HepG2 (cell line): ENCODE measurements at regions not wholly inside any gene's neighbourhood (a gene's known extent, or its start where the extent isn't known, plus 50 kb on each side); places are given as distances from the start of the nearest gene placed in this dataset.

Source experiments
- ATAC-seq: fragments of 200-7000 bp; cut with Tn5 transposase; 3 replicates; pipeline ENCODE4 v1.9.1; 2020; ENCODE audit warnings: mild to moderate bottlenecking, moderate library complexity
- BruUV-seq: library from RNA; stranded (reverse); fragments of 400-500 nt; replicated peaks from 2 replicates; lab custom pipeline; 2021; lab: Mats Ljungman, UMichigan
- CTCF ChIA-PET: fragments of 300-600 bp; formaldehyde crosslinking; extraction: SDS; loops from one replicate; lab custom pipeline; 2021; ENCODE audit warnings: low total read pairs, inconsistent platforms, low intra/inter-chr PET ratio; lab: Yijun Ruan, JAX
- POLR2A ChIA-PET: fragments of 350-600 bp; sonication (Branson Sonifier 250); formaldehyde crosslinking; loops from one replicate; lab custom pipeline; 2020; ENCODE audit warnings: antibody characterized with exemption, inconsistent platforms; lab: Yijun Ruan, JAX
- DNase-seq: peaks from one replicate; pipeline ENCODE4 v3.0.0-alpha.2; 2015; ENCODE audit warnings: low spot score
- FAIRE-seq: peaks from 3 replicates; lab custom pipeline; 2011; peaks lifted over from hg19 to GRCh38; lab: Jason Lieb, UNC
- H2AFZ ChIP-seq: one replicate; pipeline ENCODE4 v1.6.1; 2011; ENCODE audit warnings: low read length, inconsistent platforms
- H3K27ac ChIP-seq: fragments of 300-600 bp; 3 replicates; pipeline ENCODE4 v1.8.0; 2011; ENCODE audit warnings: mixed run types, mild to moderate bottlenecking, mixed read lengths, low read length, inconsistent platforms; ENCODE audit not compliant: insufficient read depth; ENCODE audit errors: extremely low read length
- H3K27me3 ChIP-seq, 2 experiments: fragments of 200-600 bp in 1 of 2; 2 replicates in 1 of 2; 3 replicates in 1 of 2; pipeline versions ENCODE4 v1.6.0 to v1.8.0; 2011; ENCODE audit warnings: low read length in 2 of 2, mild to moderate bottlenecking in 2 of 2, moderate library complexity in 2 of 2, inconsistent platforms in 1 of 2; ENCODE audit not compliant: insufficient read depth in 2 of 2, control insufficient read depth in 1 of 2
- H3K36me3 ChIP-seq, 2 experiments: fragments of 200-600 bp in 1 of 2; replicated peaks in 1 of 2; 2 replicates in 1 of 2; 3 replicates in 1 of 2; pipeline versions ENCODE4 v1.5.1 to v1.8.0; 2011; ENCODE audit warnings: low read length in 2 of 2, inconsistent platforms in 1 of 2; ENCODE audit not compliant: insufficient read depth in 2 of 2, control insufficient read depth in 1 of 2
- H3K4me1 ChIP-seq: 2 replicates; pipeline ENCODE4 v1.5.1; 2012; ENCODE audit warnings: low read length, inconsistent platforms; ENCODE audit not compliant: insufficient read depth
- H3K4me2 ChIP-seq: 2 replicates; pipeline ENCODE4 v1.6.0; 2011; ENCODE audit warnings: low read depth, low read length, inconsistent platforms
- H3K4me3 ChIP-seq, 3 experiments: fragments of 200-600 bp in 1 of 3; sonication (generic), shearing (Covaris generic) in 1 of 3; replicated peaks in 1 of 3; 2 replicates each; pipeline ENCODE4 v1.5.1; 2011 to 2016; ENCODE audit warnings: low read length in 3 of 3, inconsistent platforms in 2 of 3, low read depth in 2 of 3, mild to moderate bottlenecking in 2 of 3, control low read depth in 1 of 3, mixed read lengths in 1 of 3; ENCODE audit not compliant: insufficient read depth in 1 of 3
- H3K79me2 ChIP-seq: one replicate; pipeline ENCODE4 v1.6.1; 2011; ENCODE audit warnings: low read length, inconsistent platforms; ENCODE audit not compliant: insufficient read depth
- H3K9ac ChIP-seq: 2 replicates; pipeline ENCODE4 v1.6.0; 2011; ENCODE audit warnings: mild to moderate bottlenecking, low read depth, low read length, inconsistent platforms; ENCODE audit not compliant: insufficient read depth
- H3K9me3 ChIP-seq: 2 replicates; pipeline ENCODE4 v1.5.1; 2012; ENCODE audit warnings: mild to moderate bottlenecking, low read length
- H4K20me1 ChIP-seq: 2 replicates; pipeline ENCODE4 v1.6.0; 2011; ENCODE audit warnings: inconsistent platforms, mild to moderate bottlenecking, low read length, moderate library complexity; ENCODE audit not compliant: insufficient read depth
- HNRNPUL1 ChIP-seq: fragments of 200-400 bp; formaldehyde crosslinking; IDR thresholded peaks from 2 replicates; pipeline ENCODE4 v1.6.1; 2017; ENCODE audit warnings: low read depth, mild to moderate bottlenecking, low read length, moderate library complexity
- POLR2A ChIP-seq, 2 experiments: IDR thresholded peaks; 2 replicates each; pipeline ENCODE4 v1.6.1; 2011; ENCODE audit warnings: low read depth in 2 of 2, low read length in 2 of 2, mild to moderate bottlenecking in 1 of 2, moderate library complexity in 1 of 2; ENCODE audit not compliant: insufficient read depth in 1 of 2
- POLR2G ChIP-seq: fragments of 200-400 bp; formaldehyde crosslinking; IDR thresholded peaks from 2 replicates; pipeline ENCODE4 v1.6.1; 2018; ENCODE audit warnings: mild to moderate bottlenecking, low read depth, low read length, moderate library complexity
- RBFOX2 ChIP-seq: fragments of 200-400 bp; formaldehyde crosslinking; IDR thresholded peaks from 2 replicates; pipeline ENCODE4 v1.6.1; 2017; ENCODE audit warnings: low read depth, mild to moderate bottlenecking, low read length
- SNAI1 ChIP-seq: sonication (generic); formaldehyde crosslinking; IDR thresholded peaks from 2 replicates; pipeline ENCODE4 v1.5.0; 2020; ENCODE audit warnings: mild to moderate bottlenecking, missing genetic modification reagents, borderline replicate concordance
- ZFP90 ChIP-seq: sonication (generic); formaldehyde crosslinking; IDR thresholded peaks from 2 replicates; pipeline ENCODE4 v1.8.0; 2022; ENCODE audit warnings: missing genetic modification reagents, mild to moderate bottlenecking, inconsistent platforms, borderline replicate concordance
- ZNF274 ChIP-seq: sonication (generic); formaldehyde crosslinking; IDR thresholded peaks from 2 replicates; pipeline ENCODE4 v1.5.1; 2020; ENCODE audit warnings: mild to moderate bottlenecking, missing genetic modification reagents
- ZNF547 ChIP-seq: sonication (generic); formaldehyde crosslinking; IDR thresholded peaks from 2 replicates; pipeline ENCODE4 v1.5.1; 2020; ENCODE audit warnings: mild to moderate bottlenecking, missing genetic modification reagents
- ZNF598 ChIP-seq: sonication (generic); formaldehyde crosslinking; IDR thresholded peaks from 2 replicates; pipeline ENCODE4 v1.5.1; 2020; ENCODE audit warnings: mild to moderate bottlenecking, missing genetic modification reagents, borderline replicate concordance
- ZNF644 ChIP-seq: IDR thresholded peaks from 2 replicates; pipeline ENCODE4 v1.6.1; 2016; ENCODE audit warnings: low read depth
- WGBS: methylation state at CpG from one replicate; pipeline ENCODE4 v1.1.6; 2017; ENCODE audit warnings: low lambda C conversion rate; 5-methylcytosine and 5-hydroxymethylcytosine counted together
- in situ Hi-C: cut with HindIII; loops from 2 replicates; pipeline ENCODE4 v1.10.0; 2017; ENCODE audit warnings: low pct_unique_long_range_greater_than_20kb; ENCODE audit not compliant: extremely low pct_ligation_motif_present
- intact Hi-C: fragments of 100-400 bp; cut with micrococcal nuclease; formaldehyde crosslinking; loops from one replicate; pipeline ENCODE4 v1.10.0; 2022; ENCODE audit not compliant: unreplicated experiment
- TF ChIP-seq, protein P1 (sequence below): sonication (generic); formaldehyde crosslinking; IDR thresholded peaks from 2 replicates; pipeline ENCODE4 v1.4.0; 2020; ENCODE audit warnings: missing genetic modification reagents, mild to moderate bottlenecking, borderline replicate concordance

DNA sequence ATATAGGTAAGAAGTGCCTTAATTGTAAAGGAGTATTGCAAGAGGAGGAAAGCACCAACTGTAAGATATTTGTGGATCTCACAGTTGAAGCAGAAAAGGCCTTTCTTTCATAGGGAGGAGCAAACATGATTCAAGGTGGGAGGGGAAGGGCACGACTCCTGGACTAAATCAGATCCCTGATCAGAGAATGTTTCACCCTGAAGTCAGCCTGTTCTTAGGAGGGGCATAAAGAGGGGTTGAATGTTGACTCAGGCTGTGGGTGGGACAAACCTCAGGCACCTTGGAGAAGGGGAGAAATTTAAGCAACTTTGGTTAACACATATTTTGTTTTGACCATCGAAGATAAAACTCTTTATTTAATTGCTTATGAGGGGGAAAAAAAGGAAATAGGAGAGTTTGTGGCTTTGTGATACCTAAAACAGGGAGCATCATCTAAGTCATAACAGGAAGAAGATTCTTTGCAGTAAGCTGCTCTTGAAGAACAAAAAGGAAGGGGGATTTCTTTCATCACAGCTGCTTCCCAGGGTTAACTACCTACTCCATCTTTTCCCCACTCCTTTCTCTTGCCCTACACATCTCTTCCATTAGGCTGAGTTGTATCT, 158.6 kb upstream of the ZNF267 start:
- ATAC-seq (no peak), FAIRE-seq (peak; percentile 12), DNase-seq (no peak)
- intact Hi-C loops, result loop anchor here (5.0 kb wide), 1 partner anchor 157 kb away; the partner anchor contains the start of gene ZNF267
- Histone ChIP-seq H3K9me3 (no peaks in the 10 kb centered on the region), H3K4me2 (peak overlapping the region; percentile 94), H3K36me3 (peaks cover 2 to 9% of the 10 kb centered on the region in 2 experiments; a peak in 3 of 5 replicates), H3K9ac (peak overlapping the region; percentile 93), H3K4me1 (peaks cover 42% of the 10 kb centered on the region), H3K4me3 (peak overlapping the region; percentile 74 to 99 (median 91); a peak in 5 of 6 replicates), H3K27me3 (no peaks in the 10 kb centered on the region; a peak in 1 of 5 replicates)
- 84% methylated on average over 2 of the region's 2 CpGs for WGBS
- in situ Hi-C loops, result loop anchor here (25.0 kb wide), 1 partner anchor 728 kb away; the partner anchor contains the start of gene HSD3B7
- CTCF ChIA-PET, result no interaction called here
- TF ChIP-seq ZNF644 (CRISPR knock-in tag) (no peak), RBFOX2 (peak; percentile 41; the same call in 1 of the 2 replicates), POLR2A (IDR thresholded peaks at IDR 0.05; ENCODE audit: insufficient read depth in 1 of 2, low read depth in 2 of 2, low read length in 2 of 2) (peak in 1 of 2 experiments; percentile 45; a peak in 1 of 4 replicates)
- TF ChIP-seq, all 625 proteins: peak for 2
- no peaks in the 10 kb centered on the region for H4K20me1 ChIP-seq
- POLR2A ChIA-PET, result interaction anchor here (0.9 to 7.8 kb wide), 4 partner anchors 8 to 207 kb away, joined by 3 to 131 read pairs (median 14); partner anchors contain the start of genes RUSF1 and ZNF267
- BruUV-seq, result no TSS peak
- H2AFZ ChIP-seq, result no peak overlapping the region
- peaks cover 27% of the 10 kb centered on the region for H3K79me2 ChIP-seq
- H3K27ac ChIP-seq, result no peak overlapping the region

DNA sequence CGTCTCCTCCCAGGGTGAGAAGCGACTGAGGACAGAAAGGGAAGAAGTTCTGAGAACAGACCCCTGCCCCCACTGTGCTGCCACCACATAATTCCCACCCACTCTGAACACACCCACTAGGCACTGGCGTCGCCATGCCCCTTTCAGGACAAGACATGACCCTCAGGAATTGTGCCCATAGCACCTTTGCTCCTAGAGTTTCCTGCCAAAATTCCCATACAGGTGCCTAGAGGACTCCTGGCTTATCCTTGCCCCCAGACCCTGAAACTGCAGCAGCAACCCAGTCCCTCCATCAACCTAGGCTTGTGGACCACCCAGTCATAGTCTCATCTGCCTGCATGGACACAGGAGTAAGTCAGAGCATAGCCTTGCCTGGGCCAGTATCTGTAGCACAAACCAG, 157.7 kb upstream of the ZNF267 start:
- H2AFZ ChIP-seq, result no peak overlapping the region
- no peaks in the 10 kb centered on the region for H4K20me1 ChIP-seq
- H3K9ac ChIP-seq, result no peak overlapping the region; the same call in 1 of the 2 replicates
- POLR2A ChIA-PET, result interaction anchor here (7.8 kb wide), 1 partner anchor 14 kb away, joined by 131 read pairs; no protein-coding TSS in a partner anchor
- no peaks in the 10 kb centered on the region for H3K9me3 ChIP-seq
- ATAC-seq (no peak), DNase-seq (no peak), FAIRE-seq (no peak)
- no peak overlapping the region for H3K4me2 ChIP-seq
- peak; percentile 54; the same call in 1 of the 2 replicates for TF ChIP-seq POLR2G
- TF ChIP-seq, protein P1, sequence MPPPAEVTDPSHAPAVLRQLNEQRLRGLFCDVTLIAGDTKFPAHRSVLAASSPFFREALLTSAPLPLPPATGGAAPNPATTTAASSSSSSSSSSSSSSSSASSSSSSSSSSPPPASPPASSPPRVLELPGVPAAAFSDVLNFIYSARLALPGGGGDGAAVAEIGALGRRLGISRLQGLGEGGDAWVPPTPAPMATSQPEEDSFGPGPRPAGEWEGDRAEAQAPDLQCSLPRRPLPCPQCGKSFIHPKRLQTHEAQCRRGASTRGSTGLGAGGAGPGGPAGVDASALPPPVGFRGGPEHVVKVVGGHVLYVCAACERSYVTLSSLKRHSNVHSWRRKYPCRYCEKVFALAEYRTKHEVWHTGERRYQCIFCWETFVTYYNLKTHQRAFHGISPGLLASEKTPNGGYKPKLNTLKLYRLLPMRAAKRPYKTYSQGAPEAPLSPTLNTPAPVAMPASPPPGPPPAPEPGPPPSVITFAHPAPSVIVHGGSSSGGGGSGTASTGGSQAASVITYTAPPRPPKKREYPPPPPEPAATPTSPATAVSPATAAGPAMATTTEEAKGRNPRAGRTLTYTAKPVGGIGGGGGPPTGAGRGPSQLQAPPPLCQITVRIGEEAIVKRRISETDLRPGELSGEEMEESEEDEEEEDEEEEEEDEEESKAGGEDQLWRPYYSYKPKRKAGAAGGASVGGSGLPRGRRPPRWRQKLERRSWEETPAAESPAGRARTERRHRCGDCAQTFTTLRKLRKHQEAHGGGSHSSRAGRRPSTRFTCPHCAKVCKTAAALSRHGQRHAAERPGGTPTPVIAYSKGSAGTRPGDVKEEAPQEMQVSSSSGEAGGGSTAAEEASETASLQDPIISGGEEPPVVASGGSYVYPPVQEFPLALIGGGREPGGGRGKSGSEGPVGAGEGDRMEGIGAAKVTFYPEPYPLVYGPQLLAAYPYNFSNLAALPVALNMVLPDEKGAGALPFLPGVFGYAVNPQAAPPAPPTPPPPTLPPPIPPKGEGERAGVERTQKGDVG (CRISPR knock-in tag), result 0 out of 2 replicates have a peak, but pooled peaks have one; percentile 50
- TF ChIP-seq POLR2A (IDR thresholded peaks at IDR 0.05; ENCODE audit: insufficient read depth in 1 of 2, low read depth in 2 of 2, low read length in 2 of 2), result peak in 1 of 2 experiments; percentile 23; a peak in 1 of 4 replicates
- peak; percentile 49; the same call in 1 of the 2 replicates for TF ChIP-seq ZFP90 (CRISPR knock-in tag)
- TF ChIP-seq ZNF274 (CRISPR knock-in tag), result 0 out of 2 replicates have a peak, but pooled peaks have one; percentile 17
- 0 out of 2 replicates have a peak, but pooled peaks have one; percentile 31 for TF ChIP-seq ZNF547 (CRISPR knock-in tag)
- TF ChIP-seq ZNF598 (CRISPR knock-in tag), result 0 out of 2 replicates have a peak, but pooled peaks have one; percentile 45
- no peak for TF ChIP-seq HNRNPUL1
- no peak for TF ChIP-seq SNAI1 (CRISPR knock-in tag)
- CTCF ChIA-PET, result no interaction called here
- H3K4me3 ChIP-seq, result no peak overlapping the region
- no peaks in the 10 kb centered on the region; a peak in 1 of 5 replicates for H3K27me3 ChIP-seq
- BruUV-seq, result no TSS peak
- H3K27ac ChIP-seq, result no peak overlapping the region
- intact Hi-C loops (no loop called here), in situ Hi-C loops (loop anchor here (25.0 kb wide), 1 partner anchor 729 kb away; the partner anchor contains the start of gene HSD3B7)
- 97% methylated on average over 4 of the region's 4 CpGs for WGBS
- H3K4me1 ChIP-seq, result peaks cover 42% of the 10 kb centered on the region
- peaks cover 2 to 9% of the 10 kb centered on the region in 2 experiments; a peak in 3 of 5 replicates for H3K36me3 ChIP-seq
- peaks cover 29% of the 10 kb centered on the region for H3K79me2 ChIP-seq
